ENCODE measurements at regions not wholly inside any gene's neighbourhood (a gene's known extent, or its start where the extent isn't known, plus 50 kb on each side); places are given as distances from the start of the nearest gene placed in this dataset.

- Histone ChIP-seq H3K4me3 (no peak overlapping the region), H3K9me2 (replicated peaks; ENCODE audit: insufficient read depth) (no peaks in the 10 kb centered on the region), H3K36me3 (replicated peaks; ENCODE audit: insufficient read depth, low read depth) (no peaks in the 10 kb centered on the region), H4K20me1 (ENCODE audit: insufficient read depth, poor library complexity, severe bottlenecking) (no peaks in the 10 kb centered on the region), H3K4me2 (no peak overlapping the region), H3K9me3 (ENCODE audit: low read depth) (no peaks in the 10 kb centered on the region), H2AFZ (no peak overlapping the region), H3K4me1 (ENCODE audit: insufficient read depth) (peaks cover 37% of the 10 kb centered on the region), H3K27ac (peak overlapping the region; percentile 65), H3K27me3 (no peaks in the 10 kb centered on the region), H3K79me2 (no peaks in the 10 kb centered on the region)
- TF ChIP-seq EZH2phosphoT487 (IDR thresholded peaks at IDR 0.05; ENCODE audit: low read depth, severe bottlenecking, unreplicated experiment) (no peak), CTCF (IDR thresholded peaks at IDR 0.05; ENCODE audit: poor library complexity) (no peak), EZH2 (IDR thresholded peaks at IDR 0.05; ENCODE audit: borderline replicate concordance) (no peak)
- 71% methylated on average over 8 of the region's 8 CpGs for WGBS (ENCODE audit: low lambda C conversion rate, missing lambda C conversion rate)
- no peak for DNase-seq (ENCODE audit: low spot score)
These were observed 72.3 kb downstream of the MRPL14 start for GRCh38 chr6:44054721-44055559.

- DNase-seq (ENCODE audit: low spot score) = no peak
- Histone ChIP-seq H3K9me3 (ENCODE audit: low read depth) (no peaks in the 10 kb centered on the region), H3K4me3 (no peak overlapping the region), H4K20me1 (ENCODE audit: insufficient read depth, poor library complexity, severe bottlenecking) (no peaks in the 10 kb centered on the region), H3K27ac (peak overlapping the region; percentile 65), H3K9me2 (replicated peaks; ENCODE audit: insufficient read depth) (no peaks in the 10 kb centered on the region), H3K4me1 (ENCODE audit: insufficient read depth) (peaks cover 43% of the 10 kb centered on the region), H3K36me3 (replicated peaks; ENCODE audit: insufficient read depth, low read depth) (no peaks in the 10 kb centered on the region), H3K4me2 (no peak overlapping the region), H3K27me3 (no peaks in the 10 kb centered on the region), H2AFZ (no peak overlapping the region), H3K79me2 (no peaks in the 10 kb centered on the region)
- 72% methylated on average over 11 of the region's 11 CpGs for WGBS (ENCODE audit: low lambda C conversion rate, missing lambda C conversion rate)
- TF ChIP-seq CTCF (IDR thresholded peaks at IDR 0.05; ENCODE audit: poor library complexity) (no peak), EZH2phosphoT487 (IDR thresholded peaks at IDR 0.05; ENCODE audit: low read depth, severe bottlenecking, unreplicated experiment) (no peak), EZH2 (IDR thresholded peaks at IDR 0.05; ENCODE audit: borderline replicate concordance) (no peak)
These were observed 73.3 kb downstream of the MRPL14 start for GRCh38 chr6:44053760-44054556.

GRCh38 chr6:44053106-44053756, 74.0 kb downstream of the MRPL14 start:
- Histone ChIP-seq H3K27ac (peak overlapping the region; percentile 65), H3K9me2 (replicated peaks; ENCODE audit: insufficient read depth) (no peaks in the 10 kb centered on the region), H3K79me2 (no peaks in the 10 kb centered on the region), H3K4me3 (no peak overlapping the region), H3K27me3 (no peaks in the 10 kb centered on the region), H2AFZ (no peak overlapping the region), H3K9me3 (ENCODE audit: low read depth) (no peaks in the 10 kb centered on the region), H3K36me3 (replicated peaks; ENCODE audit: insufficient read depth, low read depth) (no peaks in the 10 kb centered on the region), H3K4me1 (ENCODE audit: insufficient read depth) (peaks cover 44% of the 10 kb centered on the region), H3K4me2 (no peak overlapping the region), H4K20me1 (ENCODE audit: insufficient read depth, poor library complexity, severe bottlenecking) (no peaks in the 10 kb centered on the region)
- no peak for DNase-seq (ENCODE audit: low spot score)
- TF ChIP-seq EZH2 (IDR thresholded peaks at IDR 0.05; ENCODE audit: borderline replicate concordance) (no peak), CTCF (IDR thresholded peaks at IDR 0.05; ENCODE audit: poor library complexity) (no peak), EZH2phosphoT487 (IDR thresholded peaks at IDR 0.05; ENCODE audit: low read depth, severe bottlenecking, unreplicated experiment) (no peak)
- 89% methylated on average over 6 of the region's 6 CpGs for WGBS (ENCODE audit: low lambda C conversion rate, missing lambda C conversion rate)

Measured in hepatocyte (in vitro differentiated cells).